ENCODE measurements at regions not wholly inside any gene's neighbourhood (a gene's known extent, or its start where the extent isn't known, plus 50 kb on each side); places are given as distances from the start of the nearest gene placed in this dataset.

DNA sequence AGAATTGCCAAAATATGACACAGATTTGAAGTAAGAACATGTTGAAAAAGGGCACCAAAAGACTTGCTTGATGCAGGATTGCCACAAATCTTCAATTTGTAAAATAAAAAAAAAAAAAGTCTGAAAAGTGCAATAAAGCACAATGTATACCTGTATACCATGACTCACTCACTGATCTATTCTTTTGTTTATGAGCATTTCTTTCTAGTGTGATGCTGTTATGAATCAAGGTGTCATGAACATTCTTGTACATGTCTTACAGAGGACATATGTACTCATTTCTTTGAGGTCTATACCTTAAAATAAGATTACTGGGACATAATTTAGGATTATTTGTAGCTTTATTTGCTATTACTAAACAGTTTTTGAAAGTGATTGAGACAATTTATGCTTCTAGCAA is 464.9 kb upstream of the RBMS3 start:
- no peak overlapping the region for H3K4me3 ChIP-seq (ENCODE audit: low read length)
- DNase-seq (ENCODE audit: low read depth) = no peak
- TF ChIP-seq, protein P1, sequence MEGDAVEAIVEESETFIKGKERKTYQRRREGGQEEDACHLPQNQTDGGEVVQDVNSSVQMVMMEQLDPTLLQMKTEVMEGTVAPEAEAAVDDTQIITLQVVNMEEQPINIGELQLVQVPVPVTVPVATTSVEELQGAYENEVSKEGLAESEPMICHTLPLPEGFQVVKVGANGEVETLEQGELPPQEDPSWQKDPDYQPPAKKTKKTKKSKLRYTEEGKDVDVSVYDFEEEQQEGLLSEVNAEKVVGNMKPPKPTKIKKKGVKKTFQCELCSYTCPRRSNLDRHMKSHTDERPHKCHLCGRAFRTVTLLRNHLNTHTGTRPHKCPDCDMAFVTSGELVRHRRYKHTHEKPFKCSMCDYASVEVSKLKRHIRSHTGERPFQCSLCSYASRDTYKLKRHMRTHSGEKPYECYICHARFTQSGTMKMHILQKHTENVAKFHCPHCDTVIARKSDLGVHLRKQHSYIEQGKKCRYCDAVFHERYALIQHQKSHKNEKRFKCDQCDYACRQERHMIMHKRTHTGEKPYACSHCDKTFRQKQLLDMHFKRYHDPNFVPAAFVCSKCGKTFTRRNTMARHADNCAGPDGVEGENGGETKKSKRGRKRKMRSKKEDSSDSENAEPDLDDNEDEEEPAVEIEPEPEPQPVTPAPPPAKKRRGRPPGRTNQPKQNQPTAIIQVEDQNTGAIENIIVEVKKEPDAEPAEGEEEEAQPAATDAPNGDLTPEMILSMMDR (conservative IDR thresholded peaks at IDR 0.05; ENCODE audit: low read depth, low read length) = no peak

DNA sequence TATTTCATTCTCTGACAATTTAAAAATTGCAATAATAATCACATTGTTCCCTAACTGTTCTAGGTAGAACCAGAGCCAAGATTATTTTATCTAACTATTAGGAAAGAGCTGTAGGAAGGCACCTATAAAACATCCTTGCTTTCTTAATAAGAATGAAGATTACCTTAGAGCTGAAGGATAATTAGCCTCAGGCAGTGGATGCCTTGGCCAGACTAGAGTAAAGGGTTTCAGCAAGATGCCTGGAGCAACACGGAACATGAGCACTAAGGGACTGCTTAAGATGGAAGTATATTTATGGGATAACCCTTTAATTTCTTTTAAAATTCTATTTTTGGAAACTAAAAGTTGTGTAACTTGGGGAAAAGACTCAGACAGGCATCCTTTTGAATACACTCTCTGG is 456.6 kb upstream of the RBMS3 start:
- no peak overlapping the region for H3K4me3 ChIP-seq (ENCODE audit: low read length)
- DNase-seq (ENCODE audit: low read depth) = no peak
- TF ChIP-seq, protein P1 (conservative IDR thresholded peaks at IDR 0.05; ENCODE audit: low read depth, low read length) = no peak

DNA sequence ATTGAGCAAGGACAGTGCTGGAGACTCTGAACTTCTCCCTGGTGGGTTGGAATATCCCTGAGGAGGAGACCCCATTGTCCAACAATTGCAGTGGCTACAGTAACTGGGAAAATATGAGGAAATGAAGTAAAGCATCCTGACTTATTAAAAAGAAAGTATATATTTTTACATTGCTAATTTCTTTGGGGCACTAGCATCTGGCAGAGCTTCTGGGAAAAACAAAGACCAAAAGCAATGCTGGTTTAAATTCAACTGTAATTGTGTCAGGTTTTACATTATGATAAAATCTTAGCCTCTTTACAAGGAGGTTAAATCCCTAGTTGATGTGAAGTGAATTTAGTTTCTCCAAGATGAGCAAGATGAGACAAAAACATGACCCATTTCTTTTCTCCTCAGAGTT is 454.0 kb upstream of the RBMS3 start:
- TF ChIP-seq, protein P1 (conservative IDR thresholded peaks at IDR 0.05; ENCODE audit: low read depth, low read length) = no peak
- H3K4me3 ChIP-seq (ENCODE audit: low read length) = no peak overlapping the region
- DNase-seq (ENCODE audit: low read depth) = no peak

DNA sequence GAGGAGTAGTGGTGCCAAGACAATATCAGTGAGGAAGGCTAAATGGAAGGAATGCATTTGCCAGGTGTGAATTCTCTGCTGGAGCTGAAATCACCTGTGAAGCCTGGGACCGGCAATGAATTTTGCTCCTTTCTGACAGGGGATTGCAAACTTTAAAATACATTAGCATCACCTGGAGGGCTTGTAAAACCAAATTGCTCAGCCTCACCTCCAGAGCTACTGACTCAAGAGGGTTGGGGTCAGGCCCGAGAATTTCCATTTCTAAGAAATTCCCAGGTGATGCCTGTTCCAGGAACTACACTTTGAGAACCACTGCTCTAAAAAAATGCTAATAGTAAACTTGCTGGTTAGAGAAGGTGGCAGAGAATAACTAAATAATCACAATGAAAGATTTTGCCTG is 445.6 kb upstream of the RBMS3 start:
- TF ChIP-seq, protein P1 (conservative IDR thresholded peaks at IDR 0.05; ENCODE audit: low read depth, low read length) = no peak
- no peak for DNase-seq (ENCODE audit: low read depth)
- no peak overlapping the region for H3K4me3 ChIP-seq (ENCODE audit: low read length)

DNA sequence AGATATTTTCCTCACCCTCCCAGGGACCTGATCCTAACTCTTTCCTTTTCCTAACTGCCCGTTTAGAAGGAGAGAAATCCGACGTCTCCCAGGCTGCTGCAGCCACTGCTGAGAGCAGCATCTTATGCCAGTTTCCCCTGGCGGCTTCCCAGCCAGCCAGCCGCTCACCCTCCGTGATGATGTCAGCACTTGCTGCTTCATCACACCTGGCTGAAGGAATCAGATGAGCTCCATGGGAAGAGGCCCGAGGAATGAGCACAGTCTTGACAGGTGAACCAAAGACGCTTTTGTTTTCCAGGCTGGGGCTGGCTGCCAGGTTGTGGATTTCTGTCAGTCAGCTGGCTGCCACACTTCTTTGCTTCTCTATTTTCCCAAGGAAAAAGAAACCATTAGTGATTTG is 445.1 kb upstream of the RBMS3 start:
- peak; percentile 21 for DNase-seq (ENCODE audit: low read depth)
- TF ChIP-seq, protein P1 (conservative IDR thresholded peaks at IDR 0.05; ENCODE audit: low read depth, low read length) = no peak
- peak overlapping the region; percentile 2 for H3K4me3 ChIP-seq (ENCODE audit: low read length)

DNA sequence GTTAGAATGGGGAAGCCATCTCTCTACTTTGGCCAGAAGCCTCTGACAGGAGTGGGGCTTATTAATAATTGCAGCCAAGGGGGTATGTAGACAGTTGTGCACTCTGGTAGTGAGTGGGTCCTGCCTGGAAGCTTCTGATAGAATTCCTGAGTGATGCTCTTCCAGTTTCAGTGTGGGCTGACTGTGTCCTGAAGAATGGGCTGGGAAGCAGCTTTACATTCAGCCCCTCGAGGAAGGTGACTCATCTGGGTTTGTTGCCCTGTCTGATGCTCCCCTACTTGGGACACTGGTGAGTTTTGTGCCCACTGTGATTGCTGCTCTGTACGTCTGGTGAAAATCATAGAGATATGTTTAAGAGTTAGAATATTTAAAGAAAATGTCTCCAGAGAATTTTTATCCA is 444.7 kb upstream of the RBMS3 start:
- DNase-seq (ENCODE audit: low read depth) = no peak
- TF ChIP-seq, protein P1 (conservative IDR thresholded peaks at IDR 0.05; ENCODE audit: low read depth, low read length) = no peak
- no peak overlapping the region for H3K4me3 ChIP-seq (ENCODE audit: low read length)

DNA sequence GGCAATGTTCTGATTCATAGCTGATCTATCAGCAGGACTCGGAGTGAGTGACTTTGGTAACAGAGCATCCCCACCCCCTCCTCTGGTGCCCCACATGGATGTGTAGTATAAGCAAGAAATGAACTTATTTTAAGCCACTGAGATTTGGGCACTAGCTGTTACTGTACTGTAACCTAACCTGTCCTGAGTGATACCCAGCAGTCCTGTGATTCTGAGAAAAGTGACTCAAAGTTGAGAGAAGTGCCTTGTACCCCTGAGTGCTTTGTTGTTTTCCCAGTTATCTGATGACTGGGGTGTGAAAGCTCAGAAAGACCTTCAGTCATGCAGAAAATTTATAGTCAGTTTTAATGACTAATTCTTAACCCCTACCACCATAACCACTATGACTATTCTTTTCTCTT is 439.9 kb upstream of the RBMS3 start:
- TF ChIP-seq, protein P1 (conservative IDR thresholded peaks at IDR 0.05; ENCODE audit: low read depth, low read length) = no peak
- no peak overlapping the region for H3K4me3 ChIP-seq (ENCODE audit: low read length)
- peak; percentile 32 for DNase-seq (ENCODE audit: low read depth)

All from retinal pigment epithelial cell (primary cell).